Fibroblast of lung (primary cell): ENCODE measurements at regions not wholly inside any gene's neighbourhood (a gene's known extent, or its start where the extent isn't known, plus 50 kb on each side); places are given as distances from the start of the nearest gene placed in this dataset.

ENCODE experiments used
- DNase-seq, 2 donors: peaks; one replicate each; pipeline versions ENCODE4 v3.0.0 to v3.0.0-alpha.2; 2010; ENCODE audit warnings: low read depth in 2 of 2
- H2AFZ ChIP-seq: 2 replicates; pipeline ENCODE4 v1.5.1; 2012; ENCODE audit warnings: low read length, control low read depth, inconsistent platforms
- H3K27ac ChIP-seq: 2 replicates; pipeline ENCODE4 v1.5.1; 2011; ENCODE audit warnings: low read length, control low read depth; ENCODE audit not compliant: insufficient read depth
- H3K27me3 ChIP-seq: 2 replicates; pipeline ENCODE4 v1.5.1; 2011; ENCODE audit warnings: mild to moderate bottlenecking, low read length; ENCODE audit not compliant: control insufficient read depth, insufficient read depth
- H3K36me3 ChIP-seq: 2 replicates; pipeline ENCODE4 v1.5.1; 2011; ENCODE audit warnings: low read length; ENCODE audit not compliant: control insufficient read depth, insufficient read depth
- H3K4me1 ChIP-seq: 2 replicates; pipeline ENCODE4 v1.5.1; 2011; ENCODE audit warnings: low read length; ENCODE audit not compliant: control insufficient read depth, insufficient read depth; ENCODE audit errors: extremely low read depth
- H3K4me2 ChIP-seq: 2 replicates; pipeline ENCODE4 v1.5.1; 2011; ENCODE audit warnings: low read length, control low read depth; ENCODE audit not compliant: insufficient read depth; ENCODE audit errors: extremely low read depth
- H3K4me3 ChIP-seq, 4 experiments: fragments of 200-600 bp in 1 of 4; sonication (generic) in 1 of 4; replicated peaks in 1 of 4; 2 replicates each; pipeline ENCODE4 v1.5.1; 2011 to 2016; ENCODE audit warnings: low read length in 4 of 4, low read depth in 3 of 4, mild to moderate bottlenecking in 3 of 4, control low read depth in 2 of 4, inconsistent platforms in 1 of 4, mixed read lengths in 1 of 4; ENCODE audit not compliant: insufficient read depth in 1 of 4; ENCODE audit errors: control extremely low read depth in 1 of 4
- H3K79me2 ChIP-seq: 2 replicates; pipeline ENCODE4 v1.5.1; 2012; ENCODE audit warnings: mild to moderate bottlenecking, low read length, inconsistent platforms; ENCODE audit not compliant: control insufficient read depth, insufficient read depth
- H3K9ac ChIP-seq: 2 replicates; pipeline ENCODE4 v1.5.1; 2011; ENCODE audit warnings: mild to moderate bottlenecking, low read length, control low read depth; ENCODE audit not compliant: insufficient read depth
- H3K9me3 ChIP-seq: 2 replicates; pipeline ENCODE4 v1.5.1; 2012; ENCODE audit warnings: low read depth, low read length; ENCODE audit not compliant: control insufficient read depth, insufficient read depth
- H4K20me1 ChIP-seq: 2 replicates; pipeline ENCODE4 v1.5.1; 2011; ENCODE audit warnings: low read length; ENCODE audit not compliant: control insufficient read depth, insufficient read depth; ENCODE audit errors: extremely low read depth
- CTCF ChIP-seq, 2 donors: IDR thresholded peaks in 1 of 2; conservative IDR thresholded peaks in 1 of 2; 1 replicate in 1 of 2; 2 replicates in 1 of 2; pipeline ENCODE4 v1.5.1; 2011 to 2012; ENCODE audit warnings: low read length in 2 of 2, control low read depth in 1 of 2, inconsistent platforms in 1 of 2, low read depth in 1 of 2, mild to moderate bottlenecking in 1 of 2
- EZH2 ChIP-seq: IDR thresholded peaks from 2 replicates; pipeline ENCODE4 v1.5.1; 2012; ENCODE audit warnings: low read length, control low read depth, mild to moderate bottlenecking; ENCODE audit errors: missing control alignments

GRCh38 chr20:52012079-52012478 lies 179.5 kb downstream of the ZFP64 start:
- H3K79me2 ChIP-seq, result no peaks in the 10 kb centered on the region
- no peak for TF ChIP-seq EZH2
- no peak for TF ChIP-seq CTCF (conservative IDR thresholded peaks at IDR 0.05 in 1 of 2, IDR thresholded peaks at IDR 0.05 in 1 of 2; ENCODE audit: low read depth in 1 of 2, low read length in 2 of 2)
- DNase-seq, result no peak
- no peak overlapping the region for H3K4me3 ChIP-seq
- no peaks in the 10 kb centered on the region for H3K4me1 ChIP-seq
- H4K20me1 ChIP-seq, result no peaks in the 10 kb centered on the region
- no peak overlapping the region for H3K27ac ChIP-seq
- H2AFZ ChIP-seq, result no peak overlapping the region
- no peaks in the 10 kb centered on the region for H3K27me3 ChIP-seq
- H3K9me3 ChIP-seq, result no peaks in the 10 kb centered on the region
- H3K9ac ChIP-seq, result no peak overlapping the region
- no peak overlapping the region for H3K4me2 ChIP-seq
- H3K36me3 ChIP-seq, result no peaks in the 10 kb centered on the region

- H3K36me3 ChIP-seq, result no peaks in the 10 kb centered on the region
- no peak for DNase-seq
- H3K4me1 ChIP-seq, result no peaks in the 10 kb centered on the region
- no peaks in the 10 kb centered on the region for H3K9me3 ChIP-seq
- no peak for TF ChIP-seq CTCF (conservative IDR thresholded peaks at IDR 0.05 in 1 of 2, IDR thresholded peaks at IDR 0.05 in 1 of 2; ENCODE audit: low read depth in 1 of 2, low read length in 2 of 2)
- TF ChIP-seq EZH2, result no peak
- H3K79me2 ChIP-seq, result no peaks in the 10 kb centered on the region
- no peak overlapping the region for H3K4me2 ChIP-seq
- no peak overlapping the region for H3K27ac ChIP-seq
- no peak overlapping the region for H2AFZ ChIP-seq
- no peak overlapping the region for H3K9ac ChIP-seq
- no peaks in the 10 kb centered on the region for H4K20me1 ChIP-seq
- H3K4me3 ChIP-seq, result no peak overlapping the region
- H3K27me3 ChIP-seq, result no peaks in the 10 kb centered on the region
Observed at GRCh38 chr20:52011093-52011492, 180.5 kb downstream of the ZFP64 start.

- Histone ChIP-seq H3K79me2 (no peaks in the 10 kb centered on the region), H3K27me3 (no peaks in the 10 kb centered on the region), H3K36me3 (no peaks in the 10 kb centered on the region), H3K4me2 (no peak overlapping the region), H3K9ac (no peak overlapping the region), H3K4me1 (no peaks in the 10 kb centered on the region), H4K20me1 (no peaks in the 10 kb centered on the region), H3K9me3 (no peaks in the 10 kb centered on the region), H3K27ac (no peak overlapping the region), H2AFZ (no peak overlapping the region), H3K4me3 (no peak overlapping the region)
- no peak for TF ChIP-seq CTCF (conservative IDR thresholded peaks at IDR 0.05 in 1 of 2, IDR thresholded peaks at IDR 0.05 in 1 of 2; ENCODE audit: low read depth in 1 of 2, low read length in 2 of 2)
- no peak for TF ChIP-seq EZH2
- DNase-seq, result no peak
Observed at GRCh38 chr20:52010541-52010940, 181.0 kb downstream of the ZFP64 start.
